H1 (cell line): ENCODE measurements at regions not wholly inside any gene's neighbourhood (a gene's known extent, or its start where the extent isn't known, plus 50 kb on each side); places are given as distances from the start of the nearest gene placed in this dataset.

Source experiments
- CTCF ChIA-PET: fragments of 300-600 bp; sonication (Branson Sonifier 250); formaldehyde crosslinking; loops from one replicate; lab custom pipeline; 2021; ENCODE audit not compliant: partially characterized antibody; lab: Charles Lee
- POLR2A ChIA-PET: fragments of 300-600 bp; sonication (Branson Sonifier 250); formaldehyde crosslinking; loops from one replicate; lab custom pipeline; 2021; ENCODE audit warnings: inconsistent platforms; ENCODE audit not compliant: partially characterized antibody; lab: Charles Lee
- DNase-seq, 2 experiments: peaks; one replicate each; pipeline versions ENCODE4 v3.0.0 to v3.0.0-alpha.2; 2010 to 2022; ENCODE audit warnings: low spot score in 2 of 2, low read depth in 1 of 2, mixed read lengths in 1 of 2
- FAIRE-seq: peaks from 2 replicates; lab custom pipeline; 2011; peaks lifted over from hg19 to GRCh38; lab: Jason Lieb, UNC
- H2AFZ ChIP-seq: 2 replicates; pipeline ENCODE4 v1.8.1; 2012; ENCODE audit warnings: low read length, inconsistent platforms
- H2AK5ac ChIP-seq: 2 replicates; pipeline ENCODE4 v1.6.1; 2013; ENCODE audit warnings: low read depth, low read length
- H2BK120ac ChIP-seq: replicated peaks from 2 replicates; pipeline ENCODE3; 2013; ENCODE audit warnings: low read depth, low read length, inconsistent platforms
- H2BK12ac ChIP-seq: 2 replicates; pipeline ENCODE4 v1.6.1; 2013; ENCODE audit warnings: low read depth, low read length
- H2BK15ac ChIP-seq: 2 replicates; pipeline ENCODE4 v1.6.1; 2013; ENCODE audit warnings: low read length
- H2BK20ac ChIP-seq: 2 replicates; pipeline ENCODE4 v1.6.1; 2013; ENCODE audit warnings: low read length
- H2BK5ac ChIP-seq: 2 replicates; pipeline ENCODE4 v1.6.1; 2013; ENCODE audit warnings: low read depth, low read length
- H3K14ac ChIP-seq: 2 replicates; pipeline ENCODE4 v1.6.1; 2013; ENCODE audit warnings: inconsistent platforms; ENCODE audit not compliant: insufficient read length
- H3K18ac ChIP-seq: 2 replicates; pipeline ENCODE4 v1.6.1; 2013; ENCODE audit warnings: low read length; ENCODE audit errors: extremely low read depth
- H3K23ac ChIP-seq: 2 replicates; pipeline ENCODE4 v1.6.1; 2013; ENCODE audit warnings: inconsistent platforms; ENCODE audit not compliant: insufficient read length
- H3K23me2 ChIP-seq: 2 replicates; pipeline ENCODE4 v1.6.1; 2013; ENCODE audit warnings: low read depth, low read length
- H3K27ac ChIP-seq: 2 replicates; pipeline ENCODE4 v1.6.1; 2011; ENCODE audit warnings: low read depth, low read length, inconsistent platforms
- H3K27me3 ChIP-seq, 4 experiments: replicated peaks in 1 of 4; 1 replicate in 1 of 4; 2 replicates in 3 of 4; pipeline versions ENCODE4 v1.6.1 to v1.8.1; 2011 to 2013; ENCODE audit warnings: low read length in 3 of 4, mild to moderate bottlenecking in 3 of 4, inconsistent platforms in 2 of 4, mixed read lengths in 2 of 4, moderate library complexity in 1 of 4; ENCODE audit not compliant: control insufficient read depth in 3 of 4, insufficient read depth in 3 of 4; ENCODE audit errors: extremely low read depth in 1 of 4
- H3K36me3 ChIP-seq, 4 experiments: 2 replicates each; pipeline versions ENCODE4 v1.6.1 to v1.8.1; 2011 to 2013; ENCODE audit warnings: mild to moderate bottlenecking in 4 of 4, low read length in 3 of 4, moderate library complexity in 2 of 4, control low read depth in 1 of 4, inconsistent platforms in 1 of 4; ENCODE audit not compliant: insufficient read depth in 4 of 4, control insufficient read depth in 2 of 4
- H3K4ac ChIP-seq: replicated peaks from 2 replicates; pipeline ENCODE3; 2013; ENCODE audit warnings: low read length, low read depth, mixed read lengths, inconsistent platforms; ENCODE audit not compliant: insufficient read length
- H3K4me1 ChIP-seq, 4 experiments: replicated peaks in 1 of 4; 1 replicate in 1 of 4; 2 replicates in 3 of 4; pipeline versions ENCODE4 v1.6.1 to v1.8.1; 2011 to 2013; ENCODE audit warnings: low read length in 3 of 4, inconsistent platforms in 2 of 4, mixed read lengths in 1 of 4; ENCODE audit not compliant: insufficient read depth in 4 of 4, control insufficient read depth in 3 of 4
- H3K4me2 ChIP-seq, 2 experiments: 2 replicates each; pipeline versions ENCODE4 v1.6.1 to v1.8.1; 2011 to 2013; ENCODE audit warnings: low read depth in 2 of 2, low read length in 2 of 2, control low read depth in 1 of 2, inconsistent platforms in 1 of 2, mild to moderate bottlenecking in 1 of 2; ENCODE audit not compliant: insufficient read depth in 1 of 2
- H3K4me3 ChIP-seq, 4 experiments: fragments of 200-600, 300-600 bp in 1 of 4; sonication (generic), shearing (Covaris generic), sonication (Bioruptor Twin) in 1 of 4; 2 replicates each; pipeline versions ENCODE4 v1.5.1 to v1.8.1; 2011 to 2016; ENCODE audit warnings: low read length in 4 of 4, low read depth in 3 of 4, control low read depth in 2 of 4, inconsistent platforms in 2 of 4, mild to moderate bottlenecking in 2 of 4, mixed read lengths in 1 of 4, moderate library complexity in 1 of 4; ENCODE audit not compliant: insufficient read depth in 2 of 4; ENCODE audit errors: extremely low read depth in 1 of 4
- H3K56ac ChIP-seq: replicated peaks from 2 replicates; pipeline ENCODE3; 2013; ENCODE audit warnings: low read depth, mild to moderate bottlenecking, mixed read lengths, low read length, inconsistent platforms; ENCODE audit not compliant: insufficient read length
- H3K79me1 ChIP-seq: 2 replicates; pipeline ENCODE4 v1.6.1; 2013; ENCODE audit warnings: low read depth, low read length, control low read depth
- H3K79me2 ChIP-seq, 2 experiments: 2 replicates each; pipeline versions ENCODE4 v1.6.1 to v1.8.1; 2012 to 2013; ENCODE audit warnings: low read length in 2 of 2, mild to moderate bottlenecking in 2 of 2, inconsistent platforms in 1 of 2; ENCODE audit not compliant: insufficient read depth in 2 of 2, control insufficient read depth in 1 of 2
- H3K9ac ChIP-seq, 4 experiments: replicated peaks in 1 of 4; 1 replicate in 1 of 4; 2 replicates in 3 of 4; pipeline versions ENCODE4 v1.6.1 to v1.8.1; 2011 to 2013; ENCODE audit warnings: low read depth in 3 of 4, low read length in 3 of 4, control low read depth in 2 of 4, mild to moderate bottlenecking in 2 of 4, moderate library complexity in 2 of 4, inconsistent platforms in 1 of 4; ENCODE audit errors: extremely low read depth in 1 of 4
- H3K9me3 ChIP-seq, 2 experiments: 2 replicates each; pipeline versions ENCODE4 v1.6.1 to v1.8.1; 2012 to 2013; ENCODE audit warnings: mild to moderate bottlenecking in 2 of 2, moderate library complexity in 2 of 2, control low read depth in 1 of 2, inconsistent platforms in 1 of 2, low read depth in 1 of 2, low read length in 1 of 2, mixed read lengths in 1 of 2; ENCODE audit not compliant: insufficient read depth in 2 of 2
- H4K20me1 ChIP-seq, 2 experiments: replicated peaks in 1 of 2; 2 replicates each; pipeline versions ENCODE3 to v1.8.1; 2011 to 2013; ENCODE audit warnings: inconsistent platforms in 2 of 2, low read length in 2 of 2, mild to moderate bottlenecking in 1 of 2; ENCODE audit not compliant: insufficient read depth in 2 of 2, control insufficient read depth in 1 of 2
- H4K5ac ChIP-seq: 2 replicates; pipeline ENCODE4 v1.6.1; 2013; ENCODE audit warnings: low read length, low read depth, mixed read lengths, inconsistent platforms; ENCODE audit not compliant: insufficient read length
- H4K8ac ChIP-seq: 2 replicates; pipeline ENCODE4 v1.8.0; 2013; ENCODE audit warnings: mild to moderate bottlenecking, moderate library complexity, low read length, inconsistent platforms; ENCODE audit not compliant: insufficient read depth; ENCODE audit errors: extremely low read depth
- H4K91ac ChIP-seq: replicated peaks from 2 replicates; pipeline ENCODE3; 2013; ENCODE audit warnings: low read length, mixed read lengths, inconsistent platforms; ENCODE audit not compliant: insufficient read length
- CBX8 ChIP-seq: fragments of 300-800, 300-1000 bp; sonication (generic); IDR thresholded peaks from 2 replicates; pipeline ENCODE4 v1.7.1; 2016; ENCODE audit warnings: low read depth, low read length, borderline replicate concordance
- CEBPB ChIP-seq: IDR thresholded peaks from 2 replicates; pipeline ENCODE4 v1.6.1; 2012; ENCODE audit warnings: low read depth, low read length
- TCF12 ChIP-seq: IDR thresholded peaks from 2 replicates; pipeline ENCODE4 v1.6.1; 2011; ENCODE audit warnings: low read depth, mild to moderate bottlenecking, low read length
- YY1 ChIP-seq: IDR thresholded peaks from 2 replicates; pipeline ENCODE4 v1.6.1; 2011; ENCODE audit warnings: low read depth, mild to moderate bottlenecking, low read length
- WGBS, 2 experiments: shearing (Covaris generic) in 1 of 2; methylation state at CpG; one replicate each; pipeline versions ENCODE4 v1.1.6 to v1.1.7; 2013 to 2015; ENCODE audit warnings: low lambda C conversion rate in 2 of 2, mixed read lengths in 2 of 2, inconsistent platforms in 1 of 2, low coverage in 1 of 2, missing lambda C conversion rate in 1 of 2; ENCODE audit not compliant: insufficient replicate concordance in 2 of 2, insufficient coverage in 1 of 2, insufficient read length in 1 of 2; ENCODE audit errors: extremely low coverage in 1 of 2, missing lambda C conversion rate in 1 of 2; 5-methylcytosine and 5-hydroxymethylcytosine counted together
- TF ChIP-seq, protein P1 (sequence below): IDR thresholded peaks from 2 replicates; pipeline ENCODE4 v1.6.1; 2011; ENCODE audit warnings: low read length, improper control_type of control experiment

DNA sequence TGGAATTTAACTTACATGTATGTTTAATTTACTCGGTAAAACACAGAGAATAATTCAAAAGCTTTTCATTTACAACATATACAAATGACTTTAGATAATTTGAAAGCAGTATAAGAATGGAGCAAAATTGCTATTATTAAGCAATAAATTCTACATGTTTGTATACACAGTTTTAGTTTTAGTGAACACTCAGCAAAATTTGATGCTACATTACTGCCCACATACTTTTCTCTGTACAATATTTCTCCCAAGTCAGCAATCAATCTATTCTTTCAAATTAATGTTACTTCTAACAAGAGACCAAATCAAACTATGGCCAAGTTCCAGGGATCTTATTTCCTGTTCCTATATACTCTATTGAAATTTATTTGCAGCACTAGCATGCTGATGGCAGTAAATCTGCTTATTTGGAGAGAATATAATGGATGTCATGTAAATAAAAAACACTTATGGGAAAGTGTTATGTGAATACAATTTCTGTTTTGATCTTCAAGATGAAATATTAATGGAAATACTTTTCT is 82.6 kb upstream of the BRINP3 start:
- Histone ChIP-seq H3K36me3 (no peaks in the 10 kb centered on the region), H3K4me2 (no peak overlapping the region), H2BK5ac (no peak overlapping the region), H4K91ac (no peak overlapping the region), H3K14ac (no peak overlapping the region), H2BK120ac (no peak overlapping the region), H3K4ac (no peak overlapping the region), H3K9me3 (0 out of 4 replicates have a peak, but pooled peaks cover 0 to 3% of the 10 kb centered on the region in 2 experiments), H3K23ac (no peak overlapping the region), H2BK12ac (no peak overlapping the region), H4K5ac (no peak overlapping the region)
- WGBS, 2 experiments: 100% methylated on average over 1 of the region's 1 CpG; no CpG with 5 or more reads in 1 of the 2 experiments
- TF ChIP-seq CBX8 (no peak), YY1 (no peak), CEBPB (no peak), TCF12 (no peak)
- TF ChIP-seq, protein P1, sequence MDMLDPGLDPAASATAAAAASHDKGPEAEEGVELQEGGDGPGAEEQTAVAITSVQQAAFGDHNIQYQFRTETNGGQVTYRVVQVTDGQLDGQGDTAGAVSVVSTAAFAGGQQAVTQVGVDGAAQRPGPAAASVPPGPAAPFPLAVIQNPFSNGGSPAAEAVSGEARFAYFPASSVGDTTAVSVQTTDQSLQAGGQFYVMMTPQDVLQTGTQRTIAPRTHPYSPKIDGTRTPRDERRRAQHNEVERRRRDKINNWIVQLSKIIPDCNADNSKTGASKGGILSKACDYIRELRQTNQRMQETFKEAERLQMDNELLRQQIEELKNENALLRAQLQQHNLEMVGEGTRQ: no peak
- TF ChIP-seq, all 59 proteins: peak for 0
- no peak overlapping the region for H2BK20ac ChIP-seq
- ChIA-PET POLR2A (no interaction called here), CTCF (no interaction called here)
- H3K56ac ChIP-seq: no peak overlapping the region
- H2AK5ac ChIP-seq: no peak overlapping the region
- no peaks in the 10 kb centered on the region for H3K79me2 ChIP-seq
- H4K8ac ChIP-seq: no peak overlapping the region
- no peaks in the 10 kb centered on the region for H3K79me1 ChIP-seq
- no peak overlapping the region for H3K18ac ChIP-seq
- H3K27ac ChIP-seq: no peak overlapping the region
- no peaks in the 10 kb centered on the region for H3K27me3 ChIP-seq
- H3K9ac ChIP-seq: no peak overlapping the region
- H3K23me2 ChIP-seq: no peaks in the 10 kb centered on the region
- DNase-seq (no peak), FAIRE-seq (no peak)
- H3K4me3 ChIP-seq: no peak overlapping the region
- no peaks in the 10 kb centered on the region for H3K4me1 ChIP-seq
- H4K20me1 ChIP-seq: no peaks in the 10 kb centered on the region
- H2BK15ac ChIP-seq: no peak overlapping the region
- H2AFZ ChIP-seq: no peak overlapping the region
